CD4-positive, alpha-beta T cell treated with Interleukin-17A for 1 hour (primary cell): ENCODE measurements at regions not wholly inside any gene's neighbourhood (a gene's known extent, or its start where the extent isn't known, plus 50 kb on each side); places are given as distances from the start of the nearest gene placed in this dataset.

Source experiments
- DNase-seq: peaks from one replicate; pipeline ENCODE4 v3.0.0-alpha.2; 2020

DNA sequence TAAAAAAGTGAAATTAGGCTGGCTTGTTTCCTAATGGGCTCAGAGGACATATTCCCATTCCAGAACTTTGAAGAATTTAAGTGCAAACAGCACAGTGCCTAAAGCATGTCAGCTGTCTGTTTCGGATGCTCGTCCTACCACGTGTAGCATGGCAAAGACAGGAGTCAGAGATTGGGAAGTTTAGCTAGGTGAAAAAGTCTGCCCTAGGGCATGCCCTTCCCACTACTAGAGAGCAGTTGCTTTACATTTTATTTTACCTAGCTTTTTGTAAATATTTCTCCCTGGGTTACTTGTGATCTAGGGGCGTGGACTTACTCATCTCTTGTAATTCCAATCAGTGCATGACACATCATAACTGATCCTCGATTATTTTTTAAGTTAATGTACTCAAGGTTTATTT, 111.1 kb downstream of the LMO4 start:
- no peak for DNase-seq

DNA sequence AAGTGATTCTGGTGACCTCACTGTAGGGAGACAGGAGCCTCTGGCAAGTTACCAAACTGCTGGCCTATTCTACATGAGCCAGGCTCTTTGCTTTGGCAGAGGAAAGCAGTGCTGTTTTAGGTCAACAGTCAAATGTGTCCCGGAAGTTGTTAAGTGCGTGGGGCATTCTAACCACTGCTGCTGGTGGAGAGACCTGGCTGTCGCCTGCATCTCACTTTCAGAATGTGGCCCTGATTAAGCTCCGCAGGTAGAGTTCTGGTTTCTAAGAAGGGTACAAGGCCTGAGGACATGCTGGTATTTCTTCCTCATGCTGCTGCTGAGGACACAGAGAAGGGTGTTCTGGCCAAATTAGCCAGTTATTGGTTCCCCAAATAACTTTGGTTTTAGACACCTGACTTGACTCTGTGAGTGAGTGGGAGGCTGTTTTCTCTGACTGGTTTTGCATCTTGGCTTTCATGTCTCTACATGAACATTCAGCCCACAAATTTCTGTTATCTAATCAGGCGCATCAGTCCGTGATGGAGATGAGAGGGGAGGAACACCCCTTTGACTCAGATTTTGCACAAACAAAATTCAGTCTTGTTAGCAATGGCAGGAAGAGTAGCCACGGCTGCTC, 120.8 kb downstream of the LMO4 start:
- DNase-seq, result peak; percentile 35

DNA sequence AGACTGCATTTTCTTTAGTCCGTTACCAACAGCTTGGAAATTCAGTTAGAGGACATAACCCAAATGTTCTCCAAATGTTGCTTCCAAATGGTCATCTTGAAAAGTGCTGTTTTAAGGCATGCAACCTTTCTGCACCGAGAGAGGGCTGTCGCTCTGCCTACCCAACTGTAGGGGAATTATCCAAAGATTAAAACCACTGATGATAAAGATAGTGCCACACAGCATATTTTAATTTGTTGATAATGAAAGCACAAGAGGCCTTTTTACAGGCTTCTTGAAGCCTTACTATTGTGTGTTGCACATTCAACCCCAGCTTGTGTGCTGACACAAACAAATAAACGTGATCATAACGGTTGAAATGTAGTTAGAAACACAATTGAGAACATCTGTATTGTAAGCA, 121.5 kb downstream of the LMO4 start:
- peak; percentile 1 for DNase-seq

DNA sequence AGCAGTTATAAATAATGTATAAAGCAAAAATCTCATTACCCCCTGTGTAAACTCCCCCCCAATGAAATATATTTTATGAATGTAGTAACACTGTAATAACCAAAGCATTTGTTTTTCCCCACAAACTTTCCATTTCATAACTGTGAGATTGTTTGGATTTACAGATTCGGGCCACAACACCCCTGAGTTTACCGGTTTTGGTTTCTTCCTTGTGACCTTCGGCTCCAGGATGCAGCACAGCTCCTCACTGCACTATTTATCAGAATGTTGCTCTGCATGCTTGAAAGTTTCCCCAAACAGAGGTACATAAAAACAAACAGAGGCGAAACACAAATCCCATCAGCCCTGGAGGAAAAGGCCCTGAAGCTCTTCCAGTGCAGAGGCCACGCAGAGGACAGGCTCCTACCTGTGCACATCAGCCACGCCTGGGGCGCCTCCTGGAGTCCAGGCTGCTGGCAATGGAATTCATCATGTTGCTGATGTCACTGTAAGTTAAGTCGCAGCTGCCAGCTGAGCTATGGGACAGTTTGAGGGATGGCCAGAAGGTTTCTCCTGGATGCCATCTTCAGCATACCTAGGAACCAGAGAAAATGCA, 122.0 kb downstream of the LMO4 start:
- DNase-seq, result peak; percentile 28

DNA sequence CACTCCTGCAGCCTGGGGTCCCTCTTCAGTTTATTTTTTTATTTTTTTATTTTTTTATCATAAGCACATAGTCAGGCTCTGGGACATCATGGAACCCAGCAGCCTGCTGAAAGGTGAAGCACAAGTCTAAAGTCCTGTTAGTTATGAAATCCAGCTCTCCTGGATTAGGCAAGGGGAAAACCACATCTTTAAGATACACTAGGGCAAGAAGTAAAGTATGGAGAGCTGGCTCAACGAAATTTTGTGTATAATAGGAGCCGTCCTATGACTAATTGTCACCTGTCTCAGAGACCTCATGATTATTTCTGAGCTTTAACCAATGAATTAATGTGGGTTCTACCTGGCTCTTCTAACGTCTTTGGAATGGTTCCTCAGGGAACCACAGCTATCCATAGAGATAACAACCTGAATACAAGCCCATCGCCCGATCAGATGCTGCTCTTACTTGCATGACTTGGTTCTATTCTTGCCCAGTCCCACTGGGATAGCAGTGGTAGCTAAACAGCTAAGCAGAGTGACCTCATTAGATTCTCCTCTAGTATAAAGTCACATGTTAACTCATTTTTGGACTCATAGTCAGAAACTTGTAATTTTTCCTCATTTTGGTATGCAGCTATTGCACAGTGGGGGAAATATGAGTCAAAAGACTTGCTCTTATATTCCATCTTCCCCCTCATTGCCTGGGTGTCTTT, 122.7 kb downstream of the LMO4 start:
- no peak for DNase-seq

DNA sequence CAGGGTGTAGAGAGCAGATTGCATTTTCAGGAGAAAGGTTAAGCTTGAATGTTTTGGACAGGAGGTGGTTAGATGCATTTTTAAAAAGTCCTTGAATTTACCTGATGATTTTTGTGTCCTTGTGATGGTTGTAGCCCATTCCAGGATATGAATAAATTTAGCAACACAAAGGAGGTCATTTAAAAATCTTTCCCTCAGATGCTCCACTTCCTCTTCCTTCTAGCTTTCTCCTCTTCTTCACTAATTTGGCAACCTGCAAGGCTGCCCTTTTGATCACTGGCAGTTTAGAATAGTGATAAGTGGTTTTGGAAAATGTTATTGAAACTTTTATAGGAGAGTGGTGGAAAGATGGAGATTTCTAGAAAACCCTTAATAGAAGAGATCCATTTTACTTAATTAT, 124.0 kb downstream of the LMO4 start:
- DNase-seq, result no peak

DNA sequence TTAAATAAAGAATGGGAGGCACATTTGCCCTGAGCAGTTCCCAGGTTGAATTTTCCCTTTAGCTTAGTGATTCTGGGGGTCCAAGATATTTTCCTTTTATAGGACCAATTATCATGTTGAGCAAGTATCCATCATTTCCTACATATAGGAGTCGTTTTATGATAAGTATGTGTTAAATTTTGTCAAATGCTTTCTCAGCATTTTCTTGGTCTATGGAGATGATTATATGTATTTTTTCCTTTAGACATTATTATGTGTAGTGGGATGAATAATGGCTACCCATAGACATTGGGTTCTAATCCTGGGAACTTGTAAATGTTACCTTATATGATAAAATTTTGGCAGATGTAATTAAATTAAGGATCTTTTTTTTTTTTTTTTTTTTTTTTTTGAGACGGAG, 128.7 kb downstream of the LMO4 start:
- no peak for DNase-seq

DNA sequence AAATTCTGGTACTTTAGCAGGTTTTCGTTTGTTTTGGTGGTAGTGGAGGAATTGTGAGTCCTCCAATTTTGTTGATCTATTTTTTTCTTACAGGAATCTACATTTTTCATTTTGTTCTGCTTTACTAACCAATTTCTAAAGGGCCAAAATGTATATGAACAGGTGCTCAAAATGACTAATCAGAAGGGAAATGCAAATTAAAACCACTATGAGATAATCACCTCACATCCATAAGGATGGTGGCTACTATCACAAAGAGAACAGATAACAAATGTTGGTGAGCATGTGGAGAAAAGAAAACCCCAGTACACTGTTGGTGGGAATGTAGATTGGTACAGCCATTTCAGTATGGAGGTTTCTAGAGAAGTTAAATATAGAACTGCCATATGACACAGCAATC, 134.2 kb downstream of the LMO4 start:
- DNase-seq, result no peak

DNA sequence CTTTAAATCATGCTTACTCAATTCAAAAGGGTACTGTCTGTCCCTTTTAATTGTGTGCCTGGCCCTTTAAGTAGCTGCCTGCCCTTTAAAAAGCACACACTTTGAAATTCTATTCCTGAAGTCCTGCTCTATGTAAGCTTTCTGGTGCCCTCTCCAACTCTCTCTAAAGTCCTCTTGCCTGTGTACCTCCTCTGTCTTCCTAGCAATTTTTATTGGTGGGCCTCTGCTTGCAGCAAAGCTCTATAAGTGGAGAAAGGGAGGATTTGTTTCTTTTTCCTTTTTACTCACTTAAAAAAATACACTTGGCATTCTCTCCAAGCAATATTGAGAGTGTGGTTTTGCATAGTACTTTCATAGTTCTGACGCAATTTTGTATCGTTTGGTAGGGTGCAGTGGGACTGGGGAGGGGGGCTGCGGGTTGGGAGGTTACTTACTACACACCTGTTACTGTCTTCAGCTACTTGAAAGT, 135.4 kb downstream of the LMO4 start:
- DNase-seq, result no peak

DNA sequence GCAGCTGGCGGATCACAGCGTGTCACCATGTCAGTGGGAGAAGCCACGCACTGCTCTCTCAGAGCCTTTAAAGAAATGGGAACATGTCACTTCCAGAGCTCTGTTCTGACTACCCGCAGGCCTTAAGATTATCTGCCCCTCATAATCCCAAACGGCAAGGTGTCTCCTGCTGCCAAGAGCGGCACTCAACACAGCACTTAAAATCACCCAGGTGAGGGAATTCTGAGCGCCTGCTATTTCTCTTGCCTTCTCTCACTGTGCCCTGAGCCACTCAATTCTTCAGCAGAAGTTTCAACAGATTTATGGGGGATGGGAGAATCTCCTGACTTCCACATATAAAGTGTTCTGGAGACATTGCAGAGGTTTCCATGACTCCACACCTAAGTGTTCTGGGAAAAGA, 137.9 kb downstream of the LMO4 start:
- no peak for DNase-seq

DNA sequence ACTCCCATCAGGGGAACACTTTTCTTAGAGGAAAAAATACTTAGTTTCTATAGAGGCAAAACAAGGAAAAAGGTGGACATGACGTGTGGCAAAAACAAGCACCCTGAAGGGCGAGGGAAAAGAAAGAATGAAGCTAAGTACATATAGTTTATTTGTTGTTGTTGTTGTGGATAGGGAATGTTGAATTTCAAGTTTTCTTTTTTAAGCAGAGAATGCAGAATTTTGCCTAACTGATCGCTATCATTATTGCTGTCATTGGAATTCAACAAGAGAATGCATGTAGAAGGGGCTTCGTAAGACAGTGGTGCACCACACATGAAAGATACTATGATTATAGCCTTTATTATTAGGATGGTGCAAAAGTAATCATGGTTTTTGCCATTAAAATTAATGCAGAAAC, 144.0 kb downstream of the LMO4 start:
- DNase-seq, result no peak

DNA sequence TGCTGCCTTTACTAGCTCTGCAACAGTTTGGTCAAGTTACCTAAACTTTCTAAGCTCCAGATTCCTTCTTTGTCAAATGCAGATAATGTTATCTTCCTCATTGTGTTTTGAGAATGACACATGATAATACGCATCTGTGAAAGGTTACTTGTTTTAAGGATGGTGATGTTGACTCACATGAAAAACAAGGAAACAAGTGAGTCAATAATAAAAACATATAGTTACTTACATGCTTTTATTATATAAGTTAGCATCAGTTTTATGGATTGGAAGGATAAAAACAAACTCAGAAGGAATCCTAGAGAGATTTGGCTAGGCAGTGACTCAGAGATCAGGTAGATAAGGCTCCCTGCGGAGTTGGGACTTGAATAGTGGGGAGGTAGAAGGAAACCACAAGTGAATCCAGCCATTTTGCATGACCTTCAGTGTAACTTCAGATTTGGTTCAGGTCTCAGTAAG, 144.6 kb downstream of the LMO4 start:
- DNase-seq, result no peak

DNA sequence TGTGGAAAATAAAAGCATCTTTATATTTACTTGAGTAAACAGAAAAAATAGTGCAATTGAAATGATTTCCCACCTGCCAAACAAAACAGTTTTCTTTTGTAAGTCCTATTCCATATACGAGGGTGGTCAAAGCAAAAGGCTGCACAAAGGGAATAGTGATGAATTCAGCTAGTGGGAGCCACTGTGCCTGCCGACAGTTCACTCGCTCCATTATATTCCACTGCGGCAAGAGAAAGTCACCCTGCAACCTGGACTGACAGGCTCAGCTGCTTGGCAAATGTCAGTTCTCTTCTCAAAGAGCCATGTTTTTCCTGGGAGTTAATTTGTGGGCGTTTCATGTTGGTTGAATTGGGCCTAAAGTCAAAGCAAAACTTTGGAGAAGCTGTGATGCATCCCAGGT, 145.4 kb downstream of the LMO4 start:
- no peak for DNase-seq

DNA sequence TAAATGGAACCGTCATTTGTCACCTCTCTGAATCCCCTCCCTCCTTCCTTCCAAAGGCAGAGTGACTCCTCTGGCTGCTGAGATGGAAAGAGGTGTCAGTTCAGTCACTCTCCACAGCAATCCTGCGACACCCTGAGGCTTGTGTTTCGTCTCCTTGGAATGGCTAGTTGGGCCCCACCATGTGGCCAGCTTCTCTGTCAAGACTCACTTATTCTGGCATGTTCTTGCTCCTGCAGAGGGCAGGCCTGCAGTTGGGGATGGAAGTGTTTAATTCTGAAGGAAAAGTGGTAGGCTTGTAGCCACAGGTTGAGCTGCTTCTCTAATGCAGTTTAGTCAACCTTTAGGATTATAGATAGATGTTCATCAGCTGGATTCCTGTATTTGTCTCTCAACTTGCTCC, 149.6 kb downstream of the LMO4 start:
- DNase-seq, result no peak

DNA sequence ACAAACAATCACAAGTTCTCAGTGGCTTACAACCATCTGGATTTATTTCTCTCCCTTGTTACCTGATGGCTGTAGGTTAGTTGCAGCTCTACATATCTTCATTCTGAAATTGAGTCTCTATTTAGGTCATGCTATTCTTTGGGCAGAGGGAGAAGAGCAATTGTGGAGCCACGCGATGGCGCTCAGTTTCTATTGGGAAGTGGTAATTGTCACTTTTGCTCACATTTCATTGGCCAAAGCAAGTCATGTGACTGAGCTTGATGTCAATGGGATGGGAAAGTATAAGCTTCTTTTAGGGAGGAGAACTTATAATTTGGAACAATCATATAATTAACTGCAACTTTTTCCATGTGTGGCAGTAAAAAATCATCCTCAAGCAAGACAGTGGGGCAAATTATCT, 166.5 kb downstream of the LMO4 start:
- DNase-seq, result no peak

DNA sequence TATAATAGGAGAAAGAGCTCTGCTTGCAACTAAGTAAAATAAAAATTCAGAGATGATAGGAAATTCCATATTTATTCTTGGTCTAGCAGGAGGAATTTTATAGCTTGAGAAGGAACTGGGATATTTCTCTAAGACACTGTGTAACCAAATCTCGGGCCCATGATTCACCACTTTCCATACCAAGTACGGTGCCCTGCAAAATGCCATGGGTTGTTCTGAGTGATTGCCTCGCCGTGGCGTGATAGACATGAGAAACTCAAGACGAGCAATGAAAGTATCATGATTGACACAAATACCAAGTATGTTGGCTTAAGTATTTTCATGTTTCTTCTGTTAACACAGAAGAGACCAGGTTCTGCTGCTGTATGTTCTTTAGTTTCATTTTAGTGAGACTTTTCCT, 167.2 kb downstream of the LMO4 start:
- no peak for DNase-seq

DNA sequence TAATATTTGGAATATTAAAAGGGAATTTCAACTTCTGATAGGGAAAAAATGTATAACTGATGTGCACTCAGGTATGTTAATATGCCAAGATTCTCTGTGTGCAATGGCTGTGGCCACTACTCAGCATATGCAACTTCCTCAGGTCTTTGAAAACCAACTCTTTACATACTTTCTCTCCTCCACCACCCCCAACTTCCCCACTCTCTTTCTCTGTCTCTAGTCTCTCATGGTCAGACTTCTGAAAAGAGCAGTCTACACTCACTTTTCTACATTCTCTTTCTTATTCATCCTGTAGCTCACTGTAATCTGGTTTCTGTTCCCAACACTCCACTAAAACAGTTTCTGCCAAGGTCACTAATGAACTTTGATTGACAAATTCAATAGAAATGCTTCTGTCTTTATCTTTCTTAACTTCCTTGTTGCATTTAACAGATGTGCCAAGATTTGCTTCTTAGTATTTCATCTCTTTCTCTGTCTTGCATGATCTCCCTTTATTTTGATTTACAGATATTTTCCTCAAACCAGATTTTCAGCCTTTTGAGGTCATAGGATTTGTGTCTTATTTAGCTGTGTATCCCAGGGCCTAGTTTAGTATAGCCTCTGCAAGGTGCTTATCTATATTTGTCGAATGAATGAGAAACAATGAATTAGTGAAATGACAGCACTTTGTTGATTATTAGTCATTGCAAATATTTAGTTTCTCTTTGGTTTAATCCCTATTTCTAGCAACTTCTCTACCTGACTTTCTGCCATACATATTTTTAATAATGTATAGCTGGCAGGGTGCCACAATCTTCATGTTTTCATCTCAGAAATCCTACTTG, 168.9 kb downstream of the LMO4 start:
- no peak for DNase-seq

DNA sequence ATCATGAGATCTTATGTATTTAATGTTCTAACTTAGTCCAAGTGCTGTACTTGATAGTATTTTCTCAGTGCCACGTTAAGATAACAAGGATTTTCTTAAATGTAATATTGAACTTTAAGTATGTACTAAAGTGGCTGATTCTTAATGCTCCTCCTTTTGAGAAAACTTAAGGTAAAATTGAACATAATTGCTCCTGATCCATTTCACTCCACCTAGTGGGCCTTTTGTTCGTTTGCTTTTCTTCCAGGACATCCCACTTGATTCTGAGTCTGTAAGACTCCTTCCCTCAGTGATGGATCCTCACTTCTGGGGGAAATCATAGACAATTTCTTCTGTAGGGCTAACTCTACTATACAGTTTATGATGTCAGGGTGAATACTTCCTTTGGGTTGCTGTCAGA, 173.1 kb downstream of the LMO4 start:
- DNase-seq, result no peak

DNA sequence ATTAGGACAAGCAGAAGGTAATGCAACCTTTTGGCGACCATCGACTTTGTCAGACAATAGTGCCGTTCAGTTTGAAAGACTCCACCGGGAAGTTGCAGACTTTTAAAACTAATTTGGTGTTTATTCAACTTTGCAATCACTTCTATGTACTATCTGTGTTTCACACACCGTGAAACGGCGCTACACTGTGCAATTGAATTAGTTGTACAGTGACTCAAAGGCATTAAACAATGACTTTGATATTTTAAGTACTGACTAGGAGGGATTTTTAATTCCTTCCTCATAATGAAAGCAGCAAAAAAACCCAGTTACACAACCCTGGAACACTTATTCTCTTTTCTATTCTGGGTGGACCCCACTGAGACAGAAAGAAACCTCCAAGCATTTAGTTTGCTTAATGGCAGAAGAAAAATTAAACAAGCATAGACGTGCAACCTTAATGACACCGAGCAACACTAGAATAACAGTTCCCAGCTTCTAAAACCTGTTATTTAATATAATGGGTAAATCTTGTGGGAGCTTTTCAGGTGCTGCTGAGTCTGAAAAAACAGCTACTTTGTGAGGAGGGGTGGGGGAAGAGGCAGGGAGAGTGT, 176.8 kb downstream of the LMO4 start:
- no peak for DNase-seq

DNA sequence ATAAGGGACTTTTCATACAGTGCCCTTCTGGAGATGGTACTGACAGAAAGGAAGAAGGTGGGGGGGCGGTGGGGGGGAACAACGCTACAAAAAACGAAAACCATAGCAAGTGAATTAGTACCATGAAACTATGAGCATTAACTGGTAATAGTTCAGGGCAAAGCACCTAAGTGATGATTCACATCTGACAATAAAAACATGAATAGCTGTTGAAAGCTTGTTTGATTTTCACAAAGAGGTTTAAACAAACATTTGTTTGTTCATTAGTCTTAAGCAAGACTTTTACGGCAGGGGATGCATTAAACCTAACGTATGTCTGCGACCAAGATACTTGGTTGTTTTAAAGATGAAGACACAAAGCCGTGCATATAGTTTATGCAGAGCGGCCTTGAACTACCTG, 177.5 kb downstream of the LMO4 start:
- no peak for DNase-seq

DNA sequence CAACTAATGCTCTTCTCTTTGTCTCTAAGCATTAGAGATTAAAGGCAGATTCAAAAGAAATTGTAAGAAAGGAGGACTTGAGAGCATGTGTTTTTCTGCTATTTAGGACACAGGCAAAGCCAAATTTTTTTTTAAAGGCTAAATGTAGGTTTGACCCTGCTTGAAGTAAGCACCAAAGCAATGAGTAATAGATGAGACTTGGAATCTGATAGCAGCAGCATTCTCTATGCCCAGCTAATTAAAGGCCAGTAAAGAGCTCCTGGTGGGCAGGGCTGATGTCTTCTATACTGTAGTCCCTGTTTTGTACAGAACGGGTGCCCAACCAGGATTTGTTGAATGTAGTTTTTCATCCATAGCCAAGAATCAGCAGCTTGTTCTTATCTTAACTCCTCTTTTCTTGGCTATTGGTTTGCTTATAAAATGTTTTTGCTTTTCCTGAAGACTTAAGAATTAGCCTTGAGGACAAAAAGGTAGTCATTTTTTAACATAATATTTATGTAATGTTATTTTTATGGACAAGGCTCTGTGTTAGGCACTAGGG, 179.6 kb downstream of the LMO4 start:
- no peak for DNase-seq

DNA sequence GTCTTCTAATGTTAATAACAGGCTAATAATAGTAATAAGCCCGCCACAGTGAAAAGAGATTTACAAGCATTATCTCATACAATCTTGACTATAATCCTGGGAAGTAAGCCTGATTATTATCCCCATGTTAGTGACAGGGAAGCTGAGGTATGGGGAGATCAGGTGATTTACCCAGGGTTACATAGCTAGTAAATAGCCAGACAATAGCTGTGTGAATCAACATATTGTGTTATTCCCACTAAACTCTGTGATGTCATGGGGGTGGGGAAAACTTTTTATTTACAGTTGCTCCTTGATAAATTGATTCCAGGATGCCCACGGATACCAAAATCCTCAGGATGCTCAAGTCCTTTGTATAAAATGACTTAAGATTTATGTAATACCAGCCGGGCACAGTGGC, 181.9 kb downstream of the LMO4 start:
- no peak for DNase-seq

DNA sequence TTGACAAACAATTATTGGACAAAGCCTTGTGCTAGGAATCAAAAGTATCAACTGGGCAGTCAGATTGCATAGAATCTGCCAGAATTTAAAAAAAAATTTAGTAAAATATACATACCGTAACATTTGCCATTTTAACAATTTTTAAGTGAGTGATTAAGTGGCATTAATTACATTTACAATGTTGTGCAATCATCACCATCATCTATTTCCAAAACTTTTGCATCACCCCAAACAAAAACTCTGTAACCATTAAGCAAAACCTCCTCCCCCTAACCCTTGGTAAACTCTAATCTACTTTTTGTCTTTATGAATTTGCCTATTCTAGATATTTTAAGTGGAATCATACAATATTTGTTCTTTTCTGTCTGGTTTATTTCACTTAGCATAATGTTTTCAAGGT, 182.8 kb downstream of the LMO4 start:
- DNase-seq, result no peak
